HG02885 (cell line): ENCODE measurements at regions not wholly inside any gene's neighbourhood (a gene's known extent, or its start where the extent isn't known, plus 50 kb on each side); places are given as distances from the start of the nearest gene placed in this dataset.
"Not testable (repeated sequence)": the region's sequence is repeated elsewhere in the genome, so short reads cannot be mapped to it uniquely, and the experiment has no call there.

Experiments used
- ATAC-seq: cut with Tn5 transposase; IDR thresholded peaks from one replicate; pipeline ENCODE4 v1.9.1; 2021; ENCODE audit warnings: mild to moderate bottlenecking; ENCODE audit not compliant: unreplicated experiment, poor library complexity

DNA sequence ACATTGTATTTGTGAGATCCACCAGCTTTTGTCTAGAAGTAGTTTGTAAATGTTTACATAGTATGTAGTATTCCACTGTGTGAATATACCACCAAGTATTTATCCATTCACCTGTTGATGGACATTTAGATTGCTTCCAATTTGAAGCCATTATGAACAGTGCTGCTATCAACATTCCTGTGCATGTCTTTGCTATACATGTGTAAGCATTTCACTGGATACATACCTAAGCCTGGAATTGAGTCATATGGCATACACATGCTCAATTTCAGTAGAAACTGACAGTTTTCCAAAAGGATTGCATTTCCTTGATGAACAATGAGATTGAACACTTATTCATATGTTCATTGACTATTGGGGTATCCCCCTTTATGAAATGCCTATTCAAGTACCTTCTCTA is 540.6 kb upstream of the SOX9 start:
- no peak for ATAC-seq

DNA sequence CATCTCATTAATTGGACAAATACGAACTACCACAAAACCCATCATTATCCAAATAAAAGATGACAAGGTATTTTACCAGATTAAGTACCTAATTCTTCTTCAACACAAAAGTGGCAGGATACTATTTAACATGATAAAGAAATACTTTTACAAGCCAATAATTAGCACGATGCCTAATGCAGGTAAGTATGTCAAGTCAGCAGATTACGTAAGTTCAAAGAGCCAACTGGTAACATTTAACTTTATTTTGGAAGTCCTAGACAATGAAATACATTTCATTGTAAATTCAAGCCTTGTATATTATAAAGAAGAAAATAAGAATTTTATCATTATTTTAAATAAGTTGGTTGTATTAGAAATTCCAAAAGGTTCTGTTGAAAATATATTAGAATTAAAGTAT is 535.3 kb upstream of the SOX9 start:
- ATAC-seq = no peak

DNA sequence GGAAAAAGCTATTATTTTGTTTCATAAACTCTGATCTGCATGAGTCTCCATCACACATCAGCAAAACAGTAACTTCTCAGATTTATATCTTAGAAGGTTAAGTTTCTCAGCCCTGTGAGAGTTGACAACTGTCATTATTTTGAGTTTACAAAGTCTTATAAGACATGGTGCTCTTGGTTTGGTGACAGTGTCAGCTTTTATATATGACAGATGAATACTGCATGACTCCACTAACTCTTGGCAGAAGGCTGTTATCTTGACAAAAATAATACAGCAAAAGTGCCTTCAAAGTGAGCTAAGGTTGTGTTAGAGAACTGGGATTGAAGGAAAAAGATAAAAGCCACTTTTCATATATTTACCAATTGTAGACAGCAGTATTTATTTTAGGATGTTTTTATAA is 528.4 kb upstream of the SOX9 start:
- ATAC-seq = no peak

DNA sequence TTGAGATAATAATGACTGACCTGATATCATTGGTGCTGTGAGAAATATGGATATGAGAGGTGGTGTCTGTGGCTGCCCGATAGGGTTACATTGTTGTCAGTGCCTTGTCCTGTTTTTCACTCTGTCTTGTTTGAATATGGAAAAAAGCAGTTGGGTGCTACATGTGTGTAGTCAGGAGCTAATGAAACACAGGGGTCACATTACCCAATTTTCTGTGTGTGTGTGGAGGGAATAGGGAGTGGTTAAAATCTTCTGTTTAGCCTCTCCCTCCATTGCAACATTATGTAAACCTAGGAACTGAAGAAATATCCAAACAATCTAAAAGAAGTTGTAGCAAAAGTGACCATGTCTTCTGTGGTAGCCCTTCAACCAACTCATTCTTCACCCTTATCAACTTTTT is 527.7 kb upstream of the SOX9 start:
- no peak for ATAC-seq

DNA sequence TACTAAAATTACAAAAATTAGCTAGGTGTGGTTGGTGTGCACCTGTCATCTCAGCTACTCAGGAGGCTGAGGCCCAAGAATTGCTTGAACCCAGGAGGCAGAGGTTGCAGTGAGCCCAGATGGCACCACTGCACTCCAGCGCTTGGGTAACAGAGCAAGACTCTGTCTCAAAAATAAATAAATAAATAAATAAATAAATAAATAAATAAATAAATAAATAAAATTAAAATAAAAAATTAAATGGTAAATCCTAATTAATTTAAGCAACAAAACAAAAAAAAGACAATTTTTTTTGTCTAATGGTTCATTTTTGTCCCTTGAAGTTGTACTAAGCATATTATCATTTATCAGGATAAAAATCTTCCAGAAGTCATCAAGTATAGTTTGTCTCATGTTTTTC is 521.2 kb upstream of the SOX9 start:
- not testable (repeated sequence) for ATAC-seq

DNA sequence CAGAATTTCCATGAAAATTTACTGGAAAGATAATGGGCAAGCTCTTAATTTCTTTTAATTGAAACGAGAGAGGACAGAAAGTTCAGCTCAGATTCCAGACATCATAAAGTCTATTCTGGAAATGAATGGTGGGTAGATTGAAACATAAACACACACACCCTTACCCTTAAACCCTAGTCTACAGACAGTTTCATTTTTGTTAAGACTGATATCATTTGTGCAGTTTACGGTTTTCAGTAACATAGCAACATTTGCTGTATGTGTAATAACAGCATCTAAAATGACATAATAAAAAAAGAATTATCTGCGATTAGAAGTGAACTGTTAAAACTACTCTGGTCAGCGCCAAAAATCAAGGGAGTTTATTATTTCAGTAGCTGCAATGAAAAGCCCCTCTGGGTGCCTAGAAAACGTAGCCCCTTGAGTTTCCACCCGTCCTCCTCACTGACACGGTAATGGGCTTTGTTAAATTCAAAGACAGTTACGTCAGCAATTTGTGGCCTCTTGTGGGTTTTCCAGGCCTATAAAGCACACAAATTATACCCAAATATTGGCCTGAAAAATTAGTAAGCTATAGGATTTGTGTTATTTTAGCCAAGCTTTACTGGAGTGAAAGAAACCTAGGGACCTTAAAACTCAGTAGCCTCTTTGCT is 520.6 kb upstream of the SOX9 start:
- no peak for ATAC-seq

DNA sequence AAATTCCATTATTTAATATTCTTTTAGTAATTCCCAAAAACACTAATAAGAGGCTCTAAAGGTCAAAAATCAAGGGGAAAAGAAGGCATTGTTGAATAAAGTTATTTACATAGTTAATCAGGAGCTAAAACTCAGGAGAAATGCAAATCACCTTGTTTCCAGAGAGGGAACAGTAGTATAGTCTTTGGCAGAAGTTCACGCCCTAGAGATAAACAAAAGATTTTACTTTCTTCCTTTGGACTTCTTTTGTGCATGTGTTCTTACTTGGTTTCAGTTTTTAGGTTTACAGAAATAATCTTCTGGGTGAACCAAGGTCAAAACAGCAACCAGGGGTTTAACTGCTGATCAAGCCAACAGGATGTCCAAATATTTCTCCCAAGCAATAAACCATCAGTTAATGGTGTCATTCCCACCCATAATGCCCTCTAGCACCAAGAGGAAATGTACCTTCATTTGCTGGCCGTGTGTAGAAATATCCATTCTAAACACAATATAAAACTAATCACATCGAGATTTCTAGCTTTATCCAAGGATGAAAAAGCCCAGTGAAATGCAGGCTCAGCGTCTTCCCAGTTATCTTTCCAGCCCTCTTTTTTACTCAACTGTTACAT is 518.8 kb upstream of the SOX9 start:
- ATAC-seq = no peak

DNA sequence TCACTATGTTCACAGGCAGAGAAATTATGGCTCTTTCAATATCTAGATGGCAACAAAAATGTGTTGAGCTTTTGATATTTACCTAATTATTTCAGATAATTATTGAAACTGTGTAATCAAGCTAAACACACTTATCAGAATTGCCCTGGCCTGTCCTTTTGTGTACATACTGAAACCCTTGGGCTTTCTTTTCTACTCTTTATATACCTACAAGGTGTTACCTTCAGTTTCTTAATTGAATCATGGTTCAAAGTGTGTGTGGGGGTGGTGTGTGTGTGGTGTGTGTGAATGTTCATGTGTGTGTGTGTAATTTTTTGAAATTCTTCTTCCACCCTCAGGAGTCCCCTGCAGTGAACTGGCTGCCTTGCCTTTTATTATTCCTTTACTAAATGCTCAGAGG is 506.8 kb upstream of the SOX9 start:
- no peak for ATAC-seq

DNA sequence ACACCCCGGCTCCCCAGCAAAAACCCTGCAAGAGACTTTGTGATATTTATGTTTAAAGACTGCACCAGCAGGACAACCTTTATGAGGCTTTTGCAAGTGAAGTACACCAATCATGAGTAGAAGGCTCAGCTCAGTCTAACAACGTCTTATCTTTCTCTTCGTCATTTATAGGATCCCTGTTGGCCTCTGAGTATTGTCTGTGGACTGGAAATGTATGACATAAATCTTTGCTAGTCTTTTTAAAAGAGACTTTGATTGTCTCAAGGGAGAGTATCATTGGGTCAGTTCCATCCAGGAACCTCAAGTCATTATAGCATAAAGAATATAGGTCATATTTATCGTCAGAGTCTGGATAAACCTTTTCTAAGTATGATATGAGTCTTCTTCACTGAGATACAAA is 505.0 kb upstream of the SOX9 start:
- no peak for ATAC-seq

DNA sequence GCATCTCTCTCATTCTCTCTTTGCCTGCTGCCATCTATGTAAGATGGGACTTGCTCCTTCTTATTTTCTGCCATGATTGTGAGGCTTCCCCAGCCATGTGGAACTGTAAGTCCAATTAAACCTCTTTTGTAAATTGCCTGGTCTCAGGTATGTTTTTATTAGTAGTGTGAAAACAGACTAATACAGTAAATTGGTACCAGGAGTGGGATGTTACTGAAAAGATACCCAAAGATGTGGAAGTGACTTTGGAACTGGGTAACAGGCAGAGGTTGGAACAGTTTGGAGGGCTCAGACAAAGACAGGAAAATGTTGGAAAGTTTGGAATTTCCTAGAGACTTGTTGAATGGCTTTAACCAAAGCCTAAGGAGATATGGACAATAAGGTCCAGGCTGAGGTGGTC is 503.1 kb upstream of the SOX9 start:
- ATAC-seq = not testable (repeated sequence)

DNA sequence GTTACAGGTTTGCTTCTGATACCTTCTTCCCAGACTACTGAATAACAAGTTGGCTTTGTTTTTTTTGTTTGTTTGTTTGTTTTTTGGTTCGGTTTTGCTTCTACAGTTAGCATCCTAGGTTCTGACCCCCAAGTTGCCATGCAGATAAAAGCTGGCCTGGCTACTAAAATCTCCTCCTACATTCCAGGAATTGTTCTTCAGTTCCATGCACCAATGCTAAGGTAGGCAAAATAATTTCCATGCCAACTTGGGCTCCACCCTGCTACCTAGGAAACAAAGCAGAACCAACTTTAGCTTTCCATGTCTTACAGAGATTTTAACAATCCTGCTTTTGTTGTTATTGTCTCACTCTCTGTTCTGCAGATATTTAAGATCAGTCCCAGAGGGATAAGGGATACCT is 495.5 kb upstream of the SOX9 start:
- no peak for ATAC-seq

DNA sequence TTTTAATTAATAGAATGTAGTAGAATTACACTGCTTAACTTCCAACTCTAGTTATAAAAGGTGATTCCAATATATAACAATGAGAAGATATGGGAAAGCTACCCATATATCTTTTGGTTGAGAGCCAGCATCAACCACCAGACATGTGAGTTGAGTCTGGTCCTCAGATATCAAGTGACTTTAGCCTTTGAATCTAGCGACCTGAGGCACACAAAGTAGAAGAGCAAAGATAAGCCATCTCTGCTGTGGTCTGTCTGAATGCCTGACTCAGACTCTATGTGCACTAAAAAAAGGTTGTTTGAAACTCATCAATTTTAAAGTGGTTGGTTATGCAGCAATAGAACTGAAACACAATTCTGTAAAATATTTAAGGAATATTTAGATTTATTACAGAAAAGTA is 492.5 kb upstream of the SOX9 start:
- ATAC-seq = no peak

DNA sequence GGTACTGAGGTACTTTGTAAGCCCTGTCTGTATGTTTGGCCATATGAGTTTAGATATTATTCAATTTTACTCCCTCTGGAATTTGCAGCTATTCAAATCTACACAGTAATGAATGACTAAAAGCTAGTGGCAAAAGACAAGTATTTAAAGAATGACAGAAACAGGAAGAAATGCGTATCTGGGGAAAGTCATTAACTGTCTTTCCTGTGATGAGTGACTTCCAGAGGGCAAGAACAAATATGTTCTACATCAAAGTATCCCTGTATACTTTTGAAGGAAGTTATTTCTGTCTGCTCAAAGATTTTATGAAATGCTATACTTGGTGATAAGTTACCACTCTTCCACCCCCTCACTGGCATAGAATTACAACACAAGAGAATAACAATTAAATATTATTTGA is 489.3 kb upstream of the SOX9 start:
- no peak for ATAC-seq

DNA sequence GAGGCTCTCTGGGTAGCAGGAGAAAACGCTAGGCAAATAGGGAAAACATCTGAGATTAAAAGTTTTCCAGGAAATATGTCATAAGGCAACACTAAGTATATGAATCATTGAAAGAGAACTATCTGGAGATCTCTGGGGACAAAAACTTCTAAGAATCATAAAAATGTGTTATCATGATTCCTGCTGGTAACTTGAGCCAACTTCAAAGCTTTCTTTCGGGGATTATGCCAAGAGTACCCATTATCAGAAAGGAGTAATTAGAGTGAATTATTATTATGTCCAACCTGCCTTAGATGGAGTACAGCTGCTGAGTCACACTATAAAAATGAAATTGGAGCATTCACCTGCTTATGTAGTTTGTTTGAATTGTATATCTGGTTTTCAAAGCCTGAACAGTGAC is 488.5 kb upstream of the SOX9 start:
- no peak for ATAC-seq

DNA sequence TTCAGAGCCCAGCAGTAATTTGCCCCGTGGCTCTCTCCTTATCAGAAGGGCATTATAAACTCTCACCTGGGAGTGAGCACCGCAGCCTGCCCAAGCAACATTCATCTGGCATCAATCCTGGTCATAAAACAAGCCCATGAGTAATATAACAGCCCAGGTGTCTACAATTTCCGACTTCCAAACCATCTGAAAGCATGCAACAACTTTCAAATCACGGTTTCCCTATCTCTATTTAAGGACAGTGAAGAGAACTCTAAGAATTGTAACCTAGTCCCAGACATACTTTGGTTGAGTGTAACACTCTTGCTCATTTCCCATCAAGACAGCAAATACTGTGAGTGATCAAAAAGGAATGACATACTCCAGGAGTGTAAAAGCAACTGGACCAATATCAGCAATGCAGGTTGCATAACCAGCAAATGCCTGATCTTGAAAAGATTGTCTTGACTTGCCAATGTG is 487.4 kb upstream of the SOX9 start:
- ATAC-seq = no peak

DNA sequence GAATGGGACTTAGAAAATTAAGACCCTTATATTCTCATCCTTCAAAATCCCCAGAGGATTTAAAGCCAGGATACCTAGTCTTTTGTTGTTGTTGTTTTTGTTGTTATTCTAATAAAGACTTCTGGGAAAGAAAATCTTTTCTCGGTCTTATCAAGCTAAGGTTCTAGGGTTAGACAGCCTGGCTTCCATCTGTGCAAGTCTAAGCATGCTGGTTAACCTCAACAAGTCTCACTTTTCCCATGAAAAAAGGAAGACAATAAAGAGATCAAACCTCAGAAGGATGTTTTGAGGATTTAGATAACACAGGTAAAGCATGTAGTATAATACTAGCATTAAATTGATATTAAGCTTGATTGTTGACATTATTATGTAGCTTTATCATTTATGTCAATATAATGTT is 486.4 kb upstream of the SOX9 start:
- ATAC-seq = no peak

DNA sequence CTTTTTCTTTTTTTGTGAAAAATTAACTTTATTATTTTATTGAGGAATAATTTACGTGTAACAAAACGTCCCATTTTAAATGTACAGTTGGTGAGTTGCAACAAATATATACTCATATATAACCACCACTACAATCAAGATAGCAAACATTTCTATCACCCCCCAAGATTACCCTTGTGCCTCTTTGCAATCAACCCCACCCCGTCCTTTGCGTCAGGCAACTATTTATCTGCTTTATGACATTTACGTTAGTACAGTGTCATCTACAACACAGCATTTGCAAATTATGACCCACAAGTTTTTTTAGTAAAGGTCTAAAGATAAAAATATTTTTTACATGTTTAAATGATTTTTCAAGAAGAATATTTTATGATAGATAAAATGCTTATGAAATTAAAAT is 485.6 kb upstream of the SOX9 start:
- no peak for ATAC-seq

DNA sequence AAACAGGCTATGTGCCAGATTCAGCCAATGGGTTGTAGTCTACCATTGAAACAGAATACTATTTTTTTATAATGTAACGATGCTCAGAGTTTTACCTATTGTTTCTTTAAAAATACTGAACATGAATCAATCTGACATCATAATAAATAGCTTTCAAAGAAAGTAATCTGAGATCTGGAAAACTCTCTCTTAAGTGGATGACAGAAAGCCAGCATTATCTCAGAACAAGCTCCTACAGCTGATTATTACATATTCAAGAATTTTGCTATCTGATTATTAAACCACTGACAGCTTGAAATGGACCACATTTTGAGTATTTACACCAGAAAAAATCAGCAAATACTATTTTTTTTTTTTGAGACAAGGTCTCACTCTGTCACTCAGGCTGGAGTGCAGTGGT is 484.2 kb upstream of the SOX9 start:
- ATAC-seq = no peak

DNA sequence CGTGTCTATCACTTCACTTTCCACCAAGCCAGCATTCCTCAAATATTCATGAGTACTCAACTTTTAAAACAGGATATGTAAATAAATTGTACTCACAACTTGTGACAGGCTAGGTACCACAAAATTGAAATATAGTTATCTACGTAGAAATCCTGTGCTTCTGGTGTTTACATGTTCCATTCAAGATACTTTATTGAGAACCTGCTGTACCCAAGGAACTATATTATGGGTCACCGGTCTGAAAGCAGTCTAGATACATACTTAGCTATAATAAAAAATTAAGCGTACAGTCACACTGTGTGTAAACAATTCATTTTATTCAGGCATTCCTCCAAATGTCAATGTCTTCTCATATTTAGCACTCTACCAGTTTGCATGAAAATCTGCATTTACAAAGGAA is 482.2 kb upstream of the SOX9 start:
- ATAC-seq = no peak

DNA sequence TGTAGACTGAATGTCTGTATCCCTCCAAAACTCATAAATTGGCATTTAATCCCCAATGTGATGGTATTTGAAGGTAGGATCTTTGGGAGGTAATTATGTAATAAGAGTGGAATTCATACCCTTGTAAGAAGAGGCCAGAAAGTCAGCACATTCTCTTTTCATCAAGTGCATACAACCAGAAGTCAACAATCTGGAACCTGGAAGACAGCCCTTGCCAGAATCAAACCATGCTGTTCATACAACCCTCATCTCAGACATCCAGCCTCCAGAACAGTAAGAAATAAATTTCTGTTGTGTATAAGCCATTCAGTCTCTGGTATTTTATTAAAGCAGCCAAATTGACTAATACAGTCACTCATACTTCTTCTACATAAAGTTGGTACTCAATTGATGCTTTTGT is 481.0 kb upstream of the SOX9 start:
- ATAC-seq = no peak

DNA sequence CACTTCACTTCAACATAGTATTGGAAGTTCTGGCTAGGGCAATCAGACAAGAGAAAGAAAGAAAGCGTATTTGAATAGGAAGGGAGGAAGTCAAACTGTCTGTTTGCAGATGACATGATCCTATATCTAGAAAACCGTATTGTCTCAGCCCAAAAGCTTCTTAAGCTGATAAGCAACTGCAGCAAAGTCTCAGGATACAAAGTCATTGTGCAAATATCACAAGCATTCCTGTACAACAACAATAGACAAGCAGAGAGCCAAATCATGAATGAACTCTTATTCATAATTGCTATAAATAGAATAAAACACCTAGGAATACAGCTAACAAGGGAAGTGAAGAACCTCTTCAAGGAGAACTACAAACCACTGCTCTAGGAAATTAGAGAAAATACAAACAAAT is 473.9 kb upstream of the SOX9 start:
- ATAC-seq = not testable (repeated sequence)

DNA sequence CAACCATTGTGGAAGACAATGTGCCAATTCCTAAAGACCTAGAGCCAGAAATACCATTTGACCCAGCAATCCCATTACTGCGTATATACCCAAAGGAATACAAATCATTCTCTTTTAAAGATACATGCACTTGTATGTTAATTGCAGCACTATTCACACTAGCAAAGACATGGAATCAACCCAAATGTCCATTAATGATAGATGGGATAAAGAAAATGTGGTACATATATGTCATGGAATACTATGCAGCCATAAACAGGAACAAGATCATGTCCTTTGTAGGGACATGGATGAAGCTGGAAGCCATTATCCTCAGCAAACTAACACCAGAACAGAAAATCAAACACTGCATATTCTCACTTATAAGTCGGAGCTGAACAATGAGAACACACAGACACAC is 472.5 kb upstream of the SOX9 start:
- ATAC-seq = not testable (repeated sequence)
